Ovary (tissue), 7 donors: ENCODE measurements at regions not wholly inside any gene's neighbourhood (a gene's known extent, or its start where the extent isn't known, plus 50 kb on each side); places are given as distances from the start of the nearest gene placed in this dataset.

Experiments
- DNase-seq, 5 donors: peaks; one replicate each; pipeline ENCODE4 v3.0.0-alpha.2; 2019 to 2020
- H3K27ac ChIP-seq, 2 donors: fragments of 200-600 bp; one replicate each; pipeline versions ENCODE4 v1.5.1 to v1.8.0; 2019 to 2022
- H3K27me3 ChIP-seq: fragments of 200-600 bp; one replicate; pipeline ENCODE4 v1.8.0; 2022
- H3K36me3 ChIP-seq: fragments of 200-600 bp; sonication (generic); one replicate; pipeline ENCODE4 v1.5.1; 2019
- H3K4me1 ChIP-seq: one replicate; pipeline ENCODE4 v1.8.1; 2013; ENCODE audit warnings: mild to moderate bottlenecking, moderate library complexity; ENCODE audit not compliant: insufficient read depth
- H3K4me3 ChIP-seq: fragments of 200-600 bp; sonication (generic); one replicate; pipeline ENCODE4 v1.5.1; 2017
- H3K9me3 ChIP-seq, 2 donors: fragments of 200-600 bp in 1 of 2; sonication (generic) in 1 of 2; one replicate each; pipeline versions ENCODE4 v1.5.1 to v1.8.1; 2013 to 2019; ENCODE audit warnings: mild to moderate bottlenecking in 1 of 2, moderate library complexity in 1 of 2
- EP300 ChIP-seq: sonication (generic); formaldehyde crosslinking; IDR thresholded peaks from one replicate; pipeline ENCODE4 v1.6.1; 2017; ENCODE audit warnings: antibody characterized with exemption
- POLR2A ChIP-seq: fragments of 450-650 bp; IDR thresholded peaks from one replicate; pipeline ENCODE4 v1.6.1; 2017; ENCODE audit warnings: antibody characterized with exemption, mild to moderate bottlenecking, moderate library complexity
- WGBS, 3 donors: extraction: QIAGEN DNeasy Blood & Tissue Kit in 1 of 3; methylation state at CpG; one replicate each; pipeline versions ENCODE4 v1.1.5 to v1.1.7; 2013 to 2017; 5-methylcytosine and 5-hydroxymethylcytosine counted together
- intact Hi-C, 4 donors: fragments of 100-400 bp; cut with DNase I; formaldehyde crosslinking; loops; one replicate each; pipeline versions ENCODE4 v1.11.0 to v1.15.1; 2022 to 2023
- TF ChIP-seq, protein P1 (sequence below), 3 donors: fragments of 450-650 bp in 2 of 3; fragments of 200-600 bp in 1 of 3; IDR thresholded peaks; one replicate each; pipeline versions ENCODE4 v1.5.1 to v1.8.0; 2016 to 2022; ENCODE audit warnings: antibody characterized with exemption in 3 of 3, mild to moderate bottlenecking in 1 of 3
- donor health status: DM: no; HTN: no; CAD: no; lungs with moderate emphysema.
- donor health status: DM: no; HTN: no; CAD: no.
- donor health status: Bipolar disorder and iron deficiency.
- donor health status: DM: no; HTN: no; CAD: no.
- donor health status: DM: yes; HTN: yes; CAD: no.

DNA sequence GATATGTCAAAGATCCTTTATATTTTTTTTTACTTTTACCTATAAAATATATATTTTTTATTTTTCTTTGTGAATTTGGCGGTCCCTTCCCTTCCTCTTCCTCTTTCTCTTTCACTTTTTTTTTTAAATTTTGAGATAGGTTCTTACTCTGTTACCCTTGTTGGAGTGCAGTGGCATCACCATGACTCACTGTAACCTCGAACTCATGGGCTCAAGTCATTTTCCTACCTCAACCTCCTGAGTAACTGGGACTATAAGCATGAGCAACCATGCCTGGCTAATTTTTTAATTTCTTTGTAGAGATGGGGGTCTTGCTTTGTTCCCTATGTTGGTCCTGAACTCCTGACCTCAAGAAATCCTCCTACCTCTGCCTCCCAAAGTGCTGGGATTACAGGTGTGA lies 258.0 kb upstream of the CLINT1 start:
- no peaks in the 10 kb centered on the region for H3K9me3 ChIP-seq
- no peak overlapping the region for H3K4me3 ChIP-seq
- no peaks in the 10 kb centered on the region for H3K4me1 ChIP-seq
- intact Hi-C loops, result no loop called here
- TF ChIP-seq, protein P1, sequence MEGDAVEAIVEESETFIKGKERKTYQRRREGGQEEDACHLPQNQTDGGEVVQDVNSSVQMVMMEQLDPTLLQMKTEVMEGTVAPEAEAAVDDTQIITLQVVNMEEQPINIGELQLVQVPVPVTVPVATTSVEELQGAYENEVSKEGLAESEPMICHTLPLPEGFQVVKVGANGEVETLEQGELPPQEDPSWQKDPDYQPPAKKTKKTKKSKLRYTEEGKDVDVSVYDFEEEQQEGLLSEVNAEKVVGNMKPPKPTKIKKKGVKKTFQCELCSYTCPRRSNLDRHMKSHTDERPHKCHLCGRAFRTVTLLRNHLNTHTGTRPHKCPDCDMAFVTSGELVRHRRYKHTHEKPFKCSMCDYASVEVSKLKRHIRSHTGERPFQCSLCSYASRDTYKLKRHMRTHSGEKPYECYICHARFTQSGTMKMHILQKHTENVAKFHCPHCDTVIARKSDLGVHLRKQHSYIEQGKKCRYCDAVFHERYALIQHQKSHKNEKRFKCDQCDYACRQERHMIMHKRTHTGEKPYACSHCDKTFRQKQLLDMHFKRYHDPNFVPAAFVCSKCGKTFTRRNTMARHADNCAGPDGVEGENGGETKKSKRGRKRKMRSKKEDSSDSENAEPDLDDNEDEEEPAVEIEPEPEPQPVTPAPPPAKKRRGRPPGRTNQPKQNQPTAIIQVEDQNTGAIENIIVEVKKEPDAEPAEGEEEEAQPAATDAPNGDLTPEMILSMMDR (IDR thresholded peaks at IDR 0.05), result no peak
- TF ChIP-seq POLR2A, result no peak
- no peak for TF ChIP-seq EP300
- no peaks in the 10 kb centered on the region for H3K36me3 ChIP-seq
- 94 to 97% (median 96%) methylated on average over 2 of the region's 2 CpGs for WGBS, 3 donors
- no peaks in the 10 kb centered on the region for H3K27me3 ChIP-seq
- DNase-seq, result no peak
- H3K27ac ChIP-seq, result no peak overlapping the region

DNA sequence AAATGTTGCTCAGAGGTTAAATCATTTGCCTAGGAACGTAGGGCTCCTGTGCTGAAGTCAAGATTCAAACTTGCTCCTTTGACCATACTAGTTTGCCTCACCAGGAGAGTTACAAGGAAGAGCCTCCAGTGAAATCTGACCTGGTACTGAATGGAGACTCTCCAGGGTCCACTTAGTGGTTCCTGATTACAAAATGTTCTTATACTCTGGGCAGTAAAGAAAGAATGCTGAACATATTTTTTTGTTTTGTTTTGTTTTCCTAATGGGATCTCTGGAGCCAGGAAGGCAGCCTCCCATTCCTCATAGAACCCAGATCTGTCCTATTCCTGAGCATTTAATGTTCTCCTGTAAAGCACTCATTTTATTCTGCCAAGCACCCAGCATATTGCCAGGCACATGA lies 256.5 kb upstream of the CLINT1 start:
- no peaks in the 10 kb centered on the region for H3K9me3 ChIP-seq
- H3K27ac ChIP-seq, result no peak overlapping the region
- WGBS, 3 donors, result 65 to 80% (median 77%) methylated on average over 1 of the region's 1 CpG
- no peak for DNase-seq
- TF ChIP-seq, protein P1 (IDR thresholded peaks at IDR 0.05), result no peak
- TF ChIP-seq POLR2A, result no peak
- TF ChIP-seq EP300, result no peak
- intact Hi-C loops, result no loop called here
- H3K36me3 ChIP-seq, result no peaks in the 10 kb centered on the region
- no peaks in the 10 kb centered on the region for H3K4me1 ChIP-seq
- H3K4me3 ChIP-seq, result no peak overlapping the region
- H3K27me3 ChIP-seq, result no peaks in the 10 kb centered on the region

DNA sequence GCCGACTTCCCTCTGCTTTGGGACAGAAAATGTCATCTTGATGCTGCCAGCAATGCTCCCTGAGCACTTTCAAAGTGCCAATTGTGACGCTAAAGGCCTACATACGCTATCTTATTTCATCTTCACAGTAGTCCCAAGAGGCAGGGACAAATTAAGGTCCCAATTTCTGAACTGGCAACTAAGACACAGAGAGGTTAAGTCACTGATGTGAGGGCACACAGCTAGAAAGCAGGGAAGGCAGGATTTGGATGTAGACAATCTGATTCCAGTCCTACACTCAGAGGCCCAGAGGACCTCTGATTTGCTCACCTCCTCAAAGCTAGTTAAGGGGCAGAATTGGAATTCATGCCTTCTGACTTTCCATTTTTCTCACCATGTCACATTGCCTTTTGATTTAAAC lies 249.2 kb upstream of the CLINT1 start:
- TF ChIP-seq EP300, result no peak
- TF ChIP-seq, protein P1 (IDR thresholded peaks at IDR 0.05), result no peak
- TF ChIP-seq POLR2A, result no peak
- no peaks in the 10 kb centered on the region for H3K4me1 ChIP-seq
- no peaks in the 10 kb centered on the region for H3K9me3 ChIP-seq
- H3K4me3 ChIP-seq, result no peak overlapping the region
- no peak overlapping the region for H3K27ac ChIP-seq
- intact Hi-C loops, result no loop called here
- WGBS, 3 donors, result 84 to 92% (median 90%) methylated on average over 3 of the region's 3 CpGs
- H3K36me3 ChIP-seq, result no peaks in the 10 kb centered on the region
- DNase-seq, result no peak
- H3K27me3 ChIP-seq, result no peaks in the 10 kb centered on the region

DNA sequence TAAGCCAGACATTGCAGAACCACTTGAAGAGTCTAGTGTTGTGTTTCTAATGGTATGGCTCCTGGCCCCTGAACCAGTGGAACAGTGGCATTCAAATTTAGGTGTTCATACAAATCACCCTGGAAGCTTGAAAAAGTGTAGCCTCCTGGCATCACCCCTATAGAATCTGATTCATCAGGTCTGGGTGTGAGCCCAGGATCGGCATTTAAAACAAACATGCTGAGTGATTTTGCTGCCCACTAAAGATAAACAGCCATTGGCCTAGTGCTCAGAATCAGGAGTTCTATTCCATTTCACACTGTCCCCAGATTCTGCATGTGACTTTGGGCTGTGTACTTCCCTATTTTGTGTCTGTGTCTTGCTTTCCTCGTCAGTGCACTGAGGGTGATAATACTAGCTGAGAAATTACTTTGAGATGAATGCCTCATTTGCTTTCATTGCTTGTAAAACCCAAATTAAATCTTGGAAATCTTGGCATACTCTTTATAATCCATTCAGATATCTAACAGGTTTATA lies 241.5 kb upstream of the CLINT1 start:
- TF ChIP-seq, protein P1 (IDR thresholded peaks at IDR 0.05), result no peak
- no peak for TF ChIP-seq EP300
- no peak for TF ChIP-seq POLR2A
- Histone ChIP-seq H3K4me3 (no peak overlapping the region), H3K36me3 (no peaks in the 10 kb centered on the region), H3K4me1 (no peaks in the 10 kb centered on the region), H3K27ac (no peak overlapping the region), H3K9me3 (no peaks in the 10 kb centered on the region), H3K27me3 (no peaks in the 10 kb centered on the region)
- intact Hi-C loops, result no loop called here
- no peak for DNase-seq
- 66 to 74% (median 72%) methylated on average over 2 of the region's 2 CpGs for WGBS, 3 donors
